ENCODE measurements at regions not wholly inside any gene's neighbourhood (a gene's known extent, or its start where the extent isn't known, plus 50 kb on each side); places are given as distances from the start of the nearest gene placed in this dataset.

- Histone ChIP-seq H3K27ac (ENCODE audit: low read depth, low read length) (no peak overlapping the region), H3K27me3 (ENCODE audit: control insufficient read depth in 1 of 2, insufficient read depth in 2 of 2, low read length in 2 of 2) (no peaks in the 10 kb centered on the region), H3K36me3 (ENCODE audit: insufficient read depth, low read length) (no peaks in the 10 kb centered on the region), H3K4me3 (ENCODE audit: low read depth in 1 of 2, low read length in 2 of 2) (no peak overlapping the region), H3K9ac (ENCODE audit: low read length) (no peak overlapping the region), H3K9me3 (ENCODE audit: low read length) (no peaks in the 10 kb centered on the region), H3K4me1 (ENCODE audit: insufficient read depth, low read length) (no peaks in the 10 kb centered on the region)
These were observed 131.4 kb upstream of the GSE1 start for GRCh38 chr16:85481738-85482137.

- Histone ChIP-seq H3K27ac (ENCODE audit: low read depth, low read length) (no peak overlapping the region), H3K4me1 (ENCODE audit: insufficient read depth, low read length) (no peaks in the 10 kb centered on the region), H3K36me3 (ENCODE audit: insufficient read depth, low read length) (no peaks in the 10 kb centered on the region), H3K27me3 (ENCODE audit: control insufficient read depth in 1 of 2, insufficient read depth in 2 of 2, low read length in 2 of 2) (no peaks in the 10 kb centered on the region), H3K4me3 (ENCODE audit: low read depth in 1 of 2, low read length in 2 of 2) (no peak overlapping the region), H3K9me3 (ENCODE audit: low read length) (no peaks in the 10 kb centered on the region), H3K9ac (ENCODE audit: low read length) (no peak overlapping the region)
These were observed 129.7 kb upstream of the GSE1 start for GRCh38 chr16:85483424-85483823.

GRCh38 chr16:85484347-85485300, 128.5 kb upstream of the GSE1 start:
- Histone ChIP-seq H3K4me1 (ENCODE audit: insufficient read depth, low read length) (no peaks in the 10 kb centered on the region), H3K9me3 (ENCODE audit: low read length) (no peaks in the 10 kb centered on the region), H3K9ac (ENCODE audit: low read length) (no peak overlapping the region), H3K36me3 (ENCODE audit: insufficient read depth, low read length) (no peaks in the 10 kb centered on the region), H3K4me3 (ENCODE audit: low read depth in 1 of 2, low read length in 2 of 2) (no peak overlapping the region), H3K27me3 (ENCODE audit: control insufficient read depth in 1 of 2, insufficient read depth in 2 of 2, low read length in 2 of 2) (no peaks in the 10 kb centered on the region), H3K27ac (ENCODE audit: low read depth, low read length) (no peak overlapping the region)

GRCh38 chr16:85485379-85485778, 127.7 kb upstream of the GSE1 start:
- no peaks in the 10 kb centered on the region for H3K36me3 ChIP-seq (ENCODE audit: insufficient read depth, low read length)
- H3K27me3 ChIP-seq (ENCODE audit: control insufficient read depth in 1 of 2, insufficient read depth in 2 of 2, low read length in 2 of 2), result no peaks in the 10 kb centered on the region
- H3K27ac ChIP-seq (ENCODE audit: low read depth, low read length), result no peak overlapping the region
- no peak overlapping the region for H3K9ac ChIP-seq (ENCODE audit: low read length)
- no peaks in the 10 kb centered on the region for H3K9me3 ChIP-seq (ENCODE audit: low read length)
- H3K4me3 ChIP-seq (ENCODE audit: low read depth in 1 of 2, low read length in 2 of 2), result no peak overlapping the region
- no peaks in the 10 kb centered on the region for H3K4me1 ChIP-seq (ENCODE audit: insufficient read depth, low read length)

GRCh38 chr16:85486256-85486915, 126.7 kb upstream of the GSE1 start:
- no peaks in the 10 kb centered on the region for H3K9me3 ChIP-seq (ENCODE audit: low read length)
- peaks cover 3% of the 10 kb centered on the region for H3K4me1 ChIP-seq (ENCODE audit: insufficient read depth, low read length)
- H3K9ac ChIP-seq (ENCODE audit: low read length), result no peak overlapping the region
- H3K27me3 ChIP-seq (ENCODE audit: control insufficient read depth in 1 of 2, insufficient read depth in 2 of 2, low read length in 2 of 2), result no peaks in the 10 kb centered on the region
- no peaks in the 10 kb centered on the region for H3K36me3 ChIP-seq (ENCODE audit: insufficient read depth, low read length)
- no peak overlapping the region for H3K27ac ChIP-seq (ENCODE audit: low read depth, low read length)
- no peak overlapping the region for H3K4me3 ChIP-seq (ENCODE audit: low read depth in 1 of 2, low read length in 2 of 2)

GRCh38 chr16:85488414-85488813, 124.7 kb upstream of the GSE1 start:
- H3K4me1 ChIP-seq (ENCODE audit: insufficient read depth, low read length), result peaks cover 20% of the 10 kb centered on the region
- no peak overlapping the region for H3K27ac ChIP-seq (ENCODE audit: low read depth, low read length)
- no peaks in the 10 kb centered on the region for H3K27me3 ChIP-seq (ENCODE audit: control insufficient read depth in 1 of 2, insufficient read depth in 2 of 2, low read length in 2 of 2)
- H3K36me3 ChIP-seq (ENCODE audit: insufficient read depth, low read length), result no peaks in the 10 kb centered on the region
- no peak overlapping the region for H3K9ac ChIP-seq (ENCODE audit: low read length)
- no peak overlapping the region for H3K4me3 ChIP-seq (ENCODE audit: low read depth in 1 of 2, low read length in 2 of 2)
- no peaks in the 10 kb centered on the region for H3K9me3 ChIP-seq (ENCODE audit: low read length)

- Histone ChIP-seq H3K27me3 (ENCODE audit: control insufficient read depth in 1 of 2, insufficient read depth in 2 of 2, low read length in 2 of 2) (no peaks in the 10 kb centered on the region), H3K4me1 (ENCODE audit: insufficient read depth, low read length) (peaks cover 20% of the 10 kb centered on the region), H3K9ac (ENCODE audit: low read length) (no peak overlapping the region), H3K36me3 (ENCODE audit: insufficient read depth, low read length) (no peaks in the 10 kb centered on the region), H3K9me3 (ENCODE audit: low read length) (no peaks in the 10 kb centered on the region), H3K27ac (ENCODE audit: low read depth, low read length) (no peak overlapping the region), H3K4me3 (ENCODE audit: low read depth in 1 of 2, low read length in 2 of 2) (no peak overlapping the region)
These were observed 122.6 kb upstream of the GSE1 start for GRCh38 chr16:85490407-85491057.

- Histone ChIP-seq H3K36me3 (ENCODE audit: insufficient read depth, low read length) (no peaks in the 10 kb centered on the region), H3K27me3 (ENCODE audit: control insufficient read depth in 1 of 2, insufficient read depth in 2 of 2, low read length in 2 of 2) (no peaks in the 10 kb centered on the region), H3K4me1 (ENCODE audit: insufficient read depth, low read length) (peaks cover 20% of the 10 kb centered on the region), H3K9me3 (ENCODE audit: low read length) (no peaks in the 10 kb centered on the region), H3K27ac (ENCODE audit: low read depth, low read length) (no peak overlapping the region), H3K4me3 (ENCODE audit: low read depth in 1 of 2, low read length in 2 of 2) (no peak overlapping the region), H3K9ac (ENCODE audit: low read length) (no peak overlapping the region)
These were observed 121.9 kb upstream of the GSE1 start for GRCh38 chr16:85491058-85491771.

GRCh38 chr16:85491798-85492294, 121.3 kb upstream of the GSE1 start:
- no peaks in the 10 kb centered on the region for H3K9me3 ChIP-seq (ENCODE audit: low read length)
- H3K4me1 ChIP-seq (ENCODE audit: insufficient read depth, low read length), result peaks cover 20% of the 10 kb centered on the region
- no peak overlapping the region for H3K27ac ChIP-seq (ENCODE audit: low read depth, low read length)
- no peaks in the 10 kb centered on the region for H3K36me3 ChIP-seq (ENCODE audit: insufficient read depth, low read length)
- no peak overlapping the region for H3K4me3 ChIP-seq (ENCODE audit: low read depth in 1 of 2, low read length in 2 of 2)
- H3K9ac ChIP-seq (ENCODE audit: low read length), result no peak overlapping the region
- H3K27me3 ChIP-seq (ENCODE audit: control insufficient read depth in 1 of 2, insufficient read depth in 2 of 2, low read length in 2 of 2), result no peaks in the 10 kb centered on the region

GRCh38 chr16:85492295-85492864, 120.7 kb upstream of the GSE1 start:
- Histone ChIP-seq H3K27me3 (ENCODE audit: control insufficient read depth in 1 of 2, insufficient read depth in 2 of 2, low read length in 2 of 2) (no peaks in the 10 kb centered on the region), H3K27ac (ENCODE audit: low read depth, low read length) (no peak overlapping the region), H3K4me1 (ENCODE audit: insufficient read depth, low read length) (peaks cover 20% of the 10 kb centered on the region), H3K9ac (ENCODE audit: low read length) (no peak overlapping the region), H3K9me3 (ENCODE audit: low read length) (no peaks in the 10 kb centered on the region), H3K4me3 (ENCODE audit: low read depth in 1 of 2, low read length in 2 of 2) (no peak overlapping the region), H3K36me3 (ENCODE audit: insufficient read depth, low read length) (no peaks in the 10 kb centered on the region)
